SK-N-SH treated with all-trans-retinoic acid at 6 μM for 48 hours (cell line): ENCODE measurements at regions not wholly inside any gene's neighbourhood (a gene's known extent, or its start where the extent isn't known, plus 50 kb on each side); places are given as distances from the start of the nearest gene placed in this dataset.

ENCODE experiments used
- ATAC-seq: fragments of 200-7000 bp; cut with Tn5 transposase; 3 replicates; pipeline ENCODE4 v1.9.1; 2020; ENCODE audit warnings: mild to moderate bottlenecking, moderate library complexity
- ARNTL ChIP-seq: fragments of 450-650 bp; formaldehyde crosslinking; IDR thresholded peaks from 2 replicates; pipeline ENCODE4 v1.5.0; 2020; ENCODE audit warnings: low read depth, mild to moderate bottlenecking, moderate library complexity, borderline replicate concordance
- BACH2 ChIP-seq: fragments of 250-450 bp; sonication (Bioruptor Pico); IDR thresholded peaks from 2 replicates; pipeline ENCODE4 v1.9.0; 2021; ENCODE audit warnings: mild to moderate bottlenecking, borderline replicate concordance
- CSDC2 ChIP-seq: fragments of 250-450 bp; sonication (Bioruptor Pico); IDR thresholded peaks from 2 replicates; pipeline ENCODE4 v1.5.0; 2020; ENCODE audit warnings: mild to moderate bottlenecking, moderate library complexity
- ESRRG ChIP-seq: fragments of 250-450 bp; sonication (Bioruptor Pico); IDR thresholded peaks from 2 replicates; pipeline ENCODE4 v1.6.1; 2021; ENCODE audit warnings: mild to moderate bottlenecking
- GLIS3 ChIP-seq: fragments of 250-450 bp; sonication (Bioruptor Pico); IDR thresholded peaks from 2 replicates; pipeline ENCODE4 v1.5.0; 2020; ENCODE audit warnings: mild to moderate bottlenecking, moderate library complexity
- ISL1 ChIP-seq: fragments of 250-450 bp; sonication (Bioruptor Pico); IDR thresholded peaks from 2 replicates; pipeline ENCODE4 v2.1.2; 2022; ENCODE audit warnings: mild to moderate bottlenecking, moderate library complexity
- OSR1 ChIP-seq: fragments of 250-450 bp; sonication (Bioruptor Pico); IDR thresholded peaks from 2 replicates; pipeline ENCODE4 v1.8.0; 2022; ENCODE audit warnings: moderate library complexity, mild to moderate bottlenecking, inconsistent platforms
- PPARA ChIP-seq: fragments of 250-450 bp; sonication (Bioruptor Pico); IDR thresholded peaks from 2 replicates; pipeline ENCODE4 v1.5.0; 2020; ENCODE audit warnings: mild to moderate bottlenecking, borderline replicate concordance
- RARB ChIP-seq: fragments of 250-450 bp; sonication (Bioruptor Pico); IDR thresholded peaks from 2 replicates; pipeline ENCODE4 v1.8.0; 2021; ENCODE audit warnings: mild to moderate bottlenecking, moderate library complexity
- SNAI2 ChIP-seq: fragments of 250-450 bp; sonication (Bioruptor Pico); IDR thresholded peaks from 2 replicates; pipeline ENCODE4 v1.5.0; 2020; ENCODE audit warnings: mild to moderate bottlenecking, moderate library complexity
- TCF4 ChIP-seq: fragments of 250-450 bp; sonication (Bioruptor Pico); IDR thresholded peaks from 2 replicates; pipeline ENCODE4 v1.8.0; 2021; ENCODE audit warnings: mild to moderate bottlenecking, moderate library complexity, borderline replicate concordance
- TOX ChIP-seq: fragments of 250-450 bp; sonication (Bioruptor Pico); IDR thresholded peaks from 2 replicates; pipeline ENCODE4 v1.8.0; 2021; ENCODE audit warnings: mild to moderate bottlenecking, moderate library complexity, borderline replicate concordance
- ZC3H10 ChIP-seq: fragments of 250-450 bp; sonication (Bioruptor Pico); IDR thresholded peaks from 2 replicates; pipeline ENCODE4 v1.5.1; 2021; ENCODE audit warnings: mild to moderate bottlenecking, moderate library complexity
- ZFP3 ChIP-seq: fragments of 250-450 bp; sonication (Bioruptor Pico); IDR thresholded peaks from 2 replicates; pipeline ENCODE4 v1.5.0; 2020; ENCODE audit warnings: mild to moderate bottlenecking, moderate library complexity
- ZFP30 ChIP-seq: fragments of 450-650 bp; formaldehyde crosslinking; IDR thresholded peaks from 2 replicates; pipeline ENCODE4 v1.5.0; 2022; ENCODE audit warnings: mild to moderate bottlenecking, moderate library complexity
- ZNF565 ChIP-seq: fragments of 450-650 bp; formaldehyde crosslinking; conservative IDR thresholded peaks from 2 replicates; pipeline ENCODE4 v1.5.0; 2020; ENCODE audit warnings: low read depth, mild to moderate bottlenecking, moderate library complexity
- ZNF70 ChIP-seq: fragments of 450-650 bp; formaldehyde crosslinking; IDR thresholded peaks from 2 replicates; pipeline ENCODE4 v1.5.0; 2020; ENCODE audit warnings: mild to moderate bottlenecking, moderate library complexity
- ZNF8 ChIP-seq: fragments of 450-650 bp; formaldehyde crosslinking; IDR thresholded peaks from 2 replicates; pipeline ENCODE4 v1.5.0; 2020; ENCODE audit warnings: mild to moderate bottlenecking, moderate library complexity
- TF ChIP-seq, protein P1 (sequence below): fragments of 250-450 bp; sonication (Bioruptor Pico); IDR thresholded peaks from 2 replicates; pipeline ENCODE4 v1.5.1; 2021; ENCODE audit warnings: mild to moderate bottlenecking, moderate library complexity
- TF ChIP-seq, protein P2 (sequence below): fragments of 250-450 bp; sonication (Bioruptor Pico); IDR thresholded peaks from 2 replicates; pipeline ENCODE4 v1.8.0; 2020; ENCODE audit warnings: mild to moderate bottlenecking, moderate library complexity, borderline replicate concordance
- TF ChIP-seq, protein P3 (sequence below): fragments of 250-450 bp; sonication (Bioruptor Pico); IDR thresholded peaks from 2 replicates; pipeline ENCODE4 v1.5.0; 2020; ENCODE audit warnings: mild to moderate bottlenecking, moderate library complexity
- TF ChIP-seq, protein P4 (sequence below): fragments of 250-450 bp; sonication (Bioruptor Pico); IDR thresholded peaks from 2 replicates; pipeline ENCODE4 v1.5.1; 2020; ENCODE audit warnings: low read depth, mild to moderate bottlenecking, moderate library complexity
- TF ChIP-seq, protein P5 (sequence below): fragments of 250-450 bp; sonication (Bioruptor Pico); IDR thresholded peaks from 2 replicates; pipeline ENCODE4 v1.8.0; 2021; ENCODE audit warnings: low read depth, mild to moderate bottlenecking, moderate library complexity, borderline replicate concordance

DNA sequence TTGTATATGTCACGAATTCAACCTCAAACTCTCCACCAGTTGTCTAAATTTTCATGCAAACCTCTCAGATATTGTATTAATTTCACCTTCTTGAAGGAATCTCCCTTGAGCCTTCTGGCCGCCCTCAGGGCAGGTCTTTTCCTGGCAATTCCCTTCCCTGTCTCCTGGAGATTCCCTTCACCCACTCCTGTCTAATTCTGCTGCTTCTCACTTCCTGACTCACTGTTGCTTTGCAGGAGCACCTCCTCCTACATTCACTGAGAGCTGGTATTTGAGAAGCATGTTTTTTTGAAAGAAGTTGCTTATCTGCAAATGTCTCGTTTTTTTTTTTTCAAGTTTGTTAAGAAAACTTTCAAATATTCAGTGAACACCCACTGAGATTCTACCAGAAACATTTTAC lies 79.9 kb upstream of the OTOS start:
- ATAC-seq = no peak
- TF ChIP-seq, protein P1, sequence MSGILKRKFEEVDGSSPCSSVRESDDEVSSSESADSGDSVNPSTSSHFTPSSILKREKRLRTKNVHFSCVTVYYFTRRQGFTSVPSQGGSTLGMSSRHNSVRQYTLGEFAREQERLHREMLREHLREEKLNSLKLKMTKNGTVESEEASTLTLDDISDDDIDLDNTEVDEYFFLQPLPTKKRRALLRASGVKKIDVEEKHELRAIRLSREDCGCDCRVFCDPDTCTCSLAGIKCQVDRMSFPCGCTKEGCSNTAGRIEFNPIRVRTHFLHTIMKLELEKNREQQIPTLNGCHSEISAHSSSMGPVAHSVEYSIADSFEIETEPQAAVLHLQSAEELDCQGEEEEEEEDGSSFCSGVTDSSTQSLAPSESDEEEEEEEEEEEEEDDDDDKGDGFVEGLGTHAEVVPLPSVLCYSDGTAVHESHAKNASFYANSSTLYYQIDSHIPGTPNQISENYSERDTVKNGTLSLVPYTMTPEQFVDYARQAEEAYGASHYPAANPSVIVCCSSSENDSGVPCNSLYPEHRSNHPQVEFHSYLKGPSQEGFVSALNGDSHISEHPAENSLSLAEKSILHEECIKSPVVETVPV (CRISPR knock-in tag) = no peak
- no peak for TF ChIP-seq ESRRG (CRISPR knock-in tag)
- TF ChIP-seq, protein P2, sequence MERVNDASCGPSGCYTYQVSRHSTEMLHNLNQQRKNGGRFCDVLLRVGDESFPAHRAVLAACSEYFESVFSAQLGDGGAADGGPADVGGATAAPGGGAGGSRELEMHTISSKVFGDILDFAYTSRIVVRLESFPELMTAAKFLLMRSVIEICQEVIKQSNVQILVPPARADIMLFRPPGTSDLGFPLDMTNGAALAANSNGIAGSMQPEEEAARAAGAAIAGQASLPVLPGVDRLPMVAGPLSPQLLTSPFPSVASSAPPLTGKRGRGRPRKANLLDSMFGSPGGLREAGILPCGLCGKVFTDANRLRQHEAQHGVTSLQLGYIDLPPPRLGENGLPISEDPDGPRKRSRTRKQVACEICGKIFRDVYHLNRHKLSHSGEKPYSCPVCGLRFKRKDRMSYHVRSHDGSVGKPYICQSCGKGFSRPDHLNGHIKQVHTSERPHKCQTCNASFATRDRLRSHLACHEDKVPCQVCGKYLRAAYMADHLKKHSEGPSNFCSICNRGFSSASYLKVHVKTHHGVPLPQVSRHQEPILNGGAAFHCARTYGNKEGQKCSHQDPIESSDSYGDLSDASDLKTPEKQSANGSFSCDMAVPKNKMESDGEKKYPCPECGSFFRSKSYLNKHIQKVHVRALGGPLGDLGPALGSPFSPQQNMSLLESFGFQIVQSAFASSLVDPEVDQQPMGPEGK (CRISPR knock-in tag) = no peak
- no peak for TF ChIP-seq GLIS3 (CRISPR knock-in tag)
- no peak for TF ChIP-seq ZC3H10
- no peak for TF ChIP-seq RARB (CRISPR knock-in tag)
- TF ChIP-seq TOX (CRISPR knock-in tag) = no peak
- no peak for TF ChIP-seq BACH2 (CRISPR knock-in tag)
- TF ChIP-seq, protein P3, sequence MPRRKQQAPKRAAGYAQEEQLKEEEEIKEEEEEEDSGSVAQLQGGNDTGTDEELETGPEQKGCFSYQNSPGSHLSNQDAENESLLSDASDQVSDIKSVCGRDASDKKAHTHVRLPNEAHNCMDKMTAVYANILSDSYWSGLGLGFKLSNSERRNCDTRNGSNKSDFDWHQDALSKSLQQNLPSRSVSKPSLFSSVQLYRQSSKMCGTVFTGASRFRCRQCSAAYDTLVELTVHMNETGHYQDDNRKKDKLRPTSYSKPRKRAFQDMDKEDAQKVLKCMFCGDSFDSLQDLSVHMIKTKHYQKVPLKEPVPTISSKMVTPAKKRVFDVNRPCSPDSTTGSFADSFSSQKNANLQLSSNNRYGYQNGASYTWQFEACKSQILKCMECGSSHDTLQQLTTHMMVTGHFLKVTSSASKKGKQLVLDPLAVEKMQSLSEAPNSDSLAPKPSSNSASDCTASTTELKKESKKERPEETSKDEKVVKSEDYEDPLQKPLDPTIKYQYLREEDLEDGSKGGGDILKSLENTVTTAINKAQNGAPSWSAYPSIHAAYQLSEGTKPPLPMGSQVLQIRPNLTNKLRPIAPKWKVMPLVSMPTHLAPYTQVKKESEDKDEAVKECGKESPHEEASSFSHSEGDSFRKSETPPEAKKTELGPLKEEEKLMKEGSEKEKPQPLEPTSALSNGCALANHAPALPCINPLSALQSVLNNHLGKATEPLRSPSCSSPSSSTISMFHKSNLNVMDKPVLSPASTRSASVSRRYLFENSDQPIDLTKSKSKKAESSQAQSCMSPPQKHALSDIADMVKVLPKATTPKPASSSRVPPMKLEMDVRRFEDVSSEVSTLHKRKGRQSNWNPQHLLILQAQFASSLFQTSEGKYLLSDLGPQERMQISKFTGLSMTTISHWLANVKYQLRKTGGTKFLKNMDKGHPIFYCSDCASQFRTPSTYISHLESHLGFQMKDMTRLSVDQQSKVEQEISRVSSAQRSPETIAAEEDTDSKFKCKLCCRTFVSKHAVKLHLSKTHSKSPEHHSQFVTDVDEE (CRISPR knock-in tag) = no peak
- TF ChIP-seq ZNF565 (CRISPR knock-in tag) = no peak
- TF ChIP-seq ZNF8 (CRISPR knock-in tag) = no peak
- TF ChIP-seq TCF4 (CRISPR knock-in tag) = no peak
- no peak for TF ChIP-seq ARNTL (CRISPR knock-in tag)
- TF ChIP-seq CSDC2 (CRISPR knock-in tag) = no peak
- TF ChIP-seq ZNF70 (CRISPR knock-in tag) = no peak
- no peak for TF ChIP-seq ZFP3 (CRISPR knock-in tag)
- no peak for TF ChIP-seq OSR1

DNA sequence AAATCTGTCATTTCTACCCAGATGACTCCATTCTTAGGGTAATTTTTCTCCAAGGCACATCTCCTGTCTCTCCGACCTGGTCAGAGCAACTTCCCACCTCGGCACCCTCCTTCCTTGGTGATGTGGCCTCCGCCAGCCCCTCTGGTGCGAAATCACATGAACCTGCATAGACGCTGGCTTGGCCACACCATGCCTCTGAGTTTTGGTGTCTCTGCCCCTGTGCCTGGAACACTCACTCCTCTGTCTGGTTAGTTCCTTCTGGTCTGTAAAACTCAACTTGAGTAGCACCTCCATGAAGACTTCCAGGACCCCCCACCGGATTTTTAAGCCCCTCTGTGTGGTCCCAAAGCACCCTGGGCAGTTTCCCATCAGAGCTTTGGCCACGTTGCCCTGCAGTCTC lies 83.2 kb upstream of the OTOS start:
- ATAC-seq = no peak
- no peak for TF ChIP-seq ARNTL (CRISPR knock-in tag)
- no peak for TF ChIP-seq CSDC2 (CRISPR knock-in tag)
- no peak for TF ChIP-seq OSR1
- no peak for TF ChIP-seq ZNF565 (CRISPR knock-in tag)
- TF ChIP-seq BACH2 (CRISPR knock-in tag) = no peak
- TF ChIP-seq, protein P4, sequence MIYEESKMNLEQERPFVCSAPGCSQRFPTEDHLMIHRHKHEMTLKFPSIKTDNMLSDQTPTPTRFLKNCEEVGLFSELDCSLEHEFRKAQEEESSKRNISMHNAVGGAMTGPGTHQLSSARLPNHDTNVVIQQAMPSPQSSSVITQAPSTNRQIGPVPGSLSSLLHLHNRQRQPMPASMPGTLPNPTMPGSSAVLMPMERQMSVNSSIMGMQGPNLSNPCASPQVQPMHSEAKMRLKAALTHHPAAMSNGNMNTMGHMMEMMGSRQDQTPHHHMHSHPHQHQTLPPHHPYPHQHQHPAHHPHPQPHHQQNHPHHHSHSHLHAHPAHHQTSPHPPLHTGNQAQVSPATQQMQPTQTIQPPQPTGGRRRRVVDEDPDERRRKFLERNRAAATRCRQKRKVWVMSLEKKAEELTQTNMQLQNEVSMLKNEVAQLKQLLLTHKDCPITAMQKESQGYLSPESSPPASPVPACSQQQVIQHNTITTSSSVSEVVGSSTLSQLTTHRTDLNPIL (CRISPR knock-in tag) = no peak
- no peak for TF ChIP-seq ZNF8 (CRISPR knock-in tag)
- TF ChIP-seq ZFP30 = no peak
- TF ChIP-seq RARB (CRISPR knock-in tag) = no peak
- no peak for TF ChIP-seq ISL1 (CRISPR knock-in tag)
- TF ChIP-seq, protein P3 (CRISPR knock-in tag) = no peak
- TF ChIP-seq, protein P5, sequence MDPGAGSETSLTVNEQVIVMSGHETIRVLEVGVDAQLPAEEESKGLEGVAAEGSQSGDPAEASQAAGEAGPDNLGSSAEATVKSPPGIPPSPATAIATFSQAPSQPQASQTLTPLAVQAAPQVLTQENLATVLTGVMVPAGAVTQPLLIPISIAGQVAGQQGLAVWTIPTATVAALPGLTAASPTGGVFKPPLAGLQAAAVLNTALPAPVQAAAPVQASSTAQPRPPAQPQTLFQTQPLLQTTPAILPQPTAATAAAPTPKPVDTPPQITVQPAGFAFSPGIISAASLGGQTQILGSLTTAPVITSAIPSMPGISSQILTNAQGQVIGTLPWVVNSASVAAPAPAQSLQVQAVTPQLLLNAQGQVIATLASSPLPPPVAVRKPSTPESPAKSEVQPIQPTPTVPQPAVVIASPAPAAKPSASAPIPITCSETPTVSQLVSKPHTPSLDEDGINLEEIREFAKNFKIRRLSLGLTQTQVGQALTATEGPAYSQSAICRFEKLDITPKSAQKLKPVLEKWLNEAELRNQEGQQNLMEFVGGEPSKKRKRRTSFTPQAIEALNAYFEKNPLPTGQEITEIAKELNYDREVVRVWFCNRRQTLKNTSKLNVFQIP (CRISPR knock-in tag) = no peak
- TF ChIP-seq ZFP3 (CRISPR knock-in tag) = no peak
- no peak for TF ChIP-seq SNAI2 (CRISPR knock-in tag)
- no peak for TF ChIP-seq GLIS3 (CRISPR knock-in tag)
- TF ChIP-seq, protein P1 (CRISPR knock-in tag) = no peak
- TF ChIP-seq, protein P2 (CRISPR knock-in tag) = no peak
- TF ChIP-seq PPARA = no peak
